ENCODE measurements at regions not wholly inside any gene's neighbourhood (a gene's known extent, or its start where the extent isn't known, plus 50 kb on each side); places are given as distances from the start of the nearest gene placed in this dataset.

- ATAC-seq, result no peak
- in situ Hi-C loops (cut with HindIII; ENCODE audit: low pct_unique_long_range_greater_than_20kb, low sequenced_read_pairs), result no loop called here
- CTCF ChIA-PET, result no interaction called here
These were observed 79.8 kb upstream of the TLL1 start for GRCh38 chr4:165793236-165793635.

GRCh38 chr4:165794834-165795233, 78.2 kb upstream of the TLL1 start:
- Histone ChIP-seq H3K4me3 (ENCODE audit: low read depth in 2 of 2, low read length in 2 of 2) (no peak overlapping the region), H3K27ac (ENCODE audit: low read length) (no peak overlapping the region), H3K27me3 (ENCODE audit: control insufficient read depth, insufficient read depth, low read length) (no peaks in the 10 kb centered on the region), H3K4me1 (ENCODE audit: control insufficient read depth, insufficient read depth, low read length) (no peaks in the 10 kb centered on the region), H3K9me3 (ENCODE audit: control insufficient read depth, insufficient read depth, low read depth, low read length) (no peaks in the 10 kb centered on the region), H3K36me3 (ENCODE audit: control insufficient read depth, insufficient read depth, low read length) (no peaks in the 10 kb centered on the region)
- in situ Hi-C loops (cut with HindIII; ENCODE audit: low pct_unique_long_range_greater_than_20kb, low sequenced_read_pairs) (no loop called here), intact Hi-C loops (cut with micrococcal nuclease; ENCODE audit: unreplicated experiment) (no loop called here)
- no TSS peak for BruUV-seq (replicated peaks)
- POLR2A ChIA-PET, result no interaction called here
- ATAC-seq, result no peak
- no peak for TF ChIP-seq REST (IDR thresholded peaks at IDR 0.05; ENCODE audit: insufficient read depth in 1 of 2, low read depth in 2 of 2, low read length in 1 of 2)
- TF ChIP-seq POLR2AphosphoS5 (IDR thresholded peaks at IDR 0.05; ENCODE audit: low read depth, low read length), result no peak
- TF ChIP-seq CTCF (IDR thresholded peaks at IDR 0.05), result no peak
- TF ChIP-seq TCF7L2 (IDR thresholded peaks at IDR 0.05; ENCODE audit: low read depth, low read length), result no peak
- TF ChIP-seq SIN3A (IDR thresholded peaks at IDR 0.05; ENCODE audit: borderline replicate concordance, insufficient read depth, low read depth, low read length), result no peak
- DNase-seq (ENCODE audit: low read depth, low spot score), result no peak
- CTCF ChIA-PET, result no interaction called here

More at GRCh38 chr4:165793236-165793635, 79.8 kb upstream of the TLL1 start:
- no peak for TF ChIP-seq POLR2AphosphoS5 (IDR thresholded peaks at IDR 0.05; ENCODE audit: low read depth, low read length)
- Histone ChIP-seq H3K4me1 (ENCODE audit: control insufficient read depth, insufficient read depth, low read length) (no peaks in the 10 kb centered on the region), H3K27me3 (ENCODE audit: control insufficient read depth, insufficient read depth, low read length) (no peaks in the 10 kb centered on the region), H3K36me3 (ENCODE audit: control insufficient read depth, insufficient read depth, low read length) (no peaks in the 10 kb centered on the region), H3K9me3 (ENCODE audit: control insufficient read depth, insufficient read depth, low read depth, low read length) (no peaks in the 10 kb centered on the region), H3K27ac (ENCODE audit: low read length) (no peak overlapping the region), H3K4me3 (ENCODE audit: low read depth in 2 of 2, low read length in 2 of 2) (no peak overlapping the region)
- POLR2A ChIA-PET, result no interaction called here
- BruUV-seq (replicated peaks), result no TSS peak
- DNase-seq (ENCODE audit: low read depth, low spot score), result no peak
- intact Hi-C loops (cut with micrococcal nuclease; ENCODE audit: unreplicated experiment), result no loop called here

GRCh38 chr4:165799384-165799815, 73.6 kb upstream of the TLL1 start:
- Histone ChIP-seq H3K36me3 (ENCODE audit: control insufficient read depth, insufficient read depth, low read length) (no peaks in the 10 kb centered on the region), H3K4me3 (ENCODE audit: low read depth in 2 of 2, low read length in 2 of 2) (no peak overlapping the region), H3K27me3 (ENCODE audit: control insufficient read depth, insufficient read depth, low read length) (no peaks in the 10 kb centered on the region), H3K4me1 (ENCODE audit: control insufficient read depth, insufficient read depth, low read length) (no peaks in the 10 kb centered on the region), H3K9me3 (ENCODE audit: control insufficient read depth, insufficient read depth, low read depth, low read length) (no peaks in the 10 kb centered on the region), H3K27ac (ENCODE audit: low read length) (no peak overlapping the region)
- intact Hi-C loops (cut with micrococcal nuclease; ENCODE audit: unreplicated experiment) (no loop called here), in situ Hi-C loops (cut with HindIII; ENCODE audit: low pct_unique_long_range_greater_than_20kb, low sequenced_read_pairs) (no loop called here)
- BruUV-seq (replicated peaks), result no TSS peak
- ChIA-PET CTCF (no interaction called here), POLR2A (no interaction called here)
- TF ChIP-seq REST (IDR thresholded peaks at IDR 0.05; ENCODE audit: insufficient read depth in 1 of 2, low read depth in 2 of 2, low read length in 1 of 2), result no peak
- TF ChIP-seq CTCF (IDR thresholded peaks at IDR 0.05), result no peak
- TF ChIP-seq POLR2AphosphoS5 (IDR thresholded peaks at IDR 0.05; ENCODE audit: low read depth, low read length), result no peak
- no peak for TF ChIP-seq SIN3A (IDR thresholded peaks at IDR 0.05; ENCODE audit: borderline replicate concordance, insufficient read depth, low read depth, low read length)
- TF ChIP-seq TCF7L2 (IDR thresholded peaks at IDR 0.05; ENCODE audit: low read depth, low read length), result no peak
- ATAC-seq, result no peak
- DNase-seq (ENCODE audit: low read depth, low spot score), result no peak
